ENCODE measurements at regions not wholly inside any gene's neighbourhood (a gene's known extent, or its start where the extent isn't known, plus 50 kb on each side); places are given as distances from the start of the nearest gene placed in this dataset.

- no peak overlapping the region for H3K27ac ChIP-seq (ENCODE audit: low read length)
- no peaks in the 10 kb centered on the region for H3K9me2 ChIP-seq (ENCODE audit: insufficient read depth, low read length)
- TF ChIP-seq RAD21 (conservative IDR thresholded peaks at IDR 0.05) (peak; percentile 89), EP300 (conservative IDR thresholded peaks at IDR 0.05; ENCODE audit: poor library complexity, severe bottlenecking) (no peak), TAF1 (IDR thresholded peaks at IDR 0.05; ENCODE audit: low read depth) (no peak), SMC3 (conservative IDR thresholded peaks at IDR 0.05; ENCODE audit: poor library complexity) (peak; percentile 95), MXI1 (conservative IDR thresholded peaks at IDR 0.05; ENCODE audit: poor library complexity, severe bottlenecking) (no peak), EZH2 (IDR thresholded peaks at IDR 0.05; ENCODE audit: borderline replicate concordance, insufficient read depth, low read length, poor library complexity, severe bottlenecking) (no peak), CTCF (IDR thresholded peaks at IDR 0.05; ENCODE audit: poor library complexity, severe bottlenecking) (peak; percentile 86), REST (IDR thresholded peaks at IDR 0.05; ENCODE audit: borderline replicate concordance) (no peak), POLR2AphosphoS5 (IDR thresholded peaks at IDR 0.05) (no peak)
- no peaks in the 10 kb centered on the region for H3K27me3 ChIP-seq (ENCODE audit: insufficient read depth, low read depth, low read length)
- no peaks in the 10 kb centered on the region for H3K9me3 ChIP-seq (ENCODE audit: low read length)
- H3K4me3 ChIP-seq (ENCODE audit: low read length), result no peak overlapping the region
- no peaks in the 10 kb centered on the region for H3K36me3 ChIP-seq (ENCODE audit: insufficient read depth, low read length)
- H3K79me2 ChIP-seq (replicated peaks; ENCODE audit: insufficient read depth, low read length), result no peaks in the 10 kb centered on the region
- no peak overlapping the region for H2AFZ ChIP-seq (ENCODE audit: low read depth, low read length)
- H3F3A ChIP-seq (ENCODE audit: insufficient read depth, low read length, poor library complexity, severe bottlenecking), result no peaks in the 10 kb centered on the region
- no peaks in the 10 kb centered on the region for H4K20me1 ChIP-seq (ENCODE audit: insufficient read depth)
- no peak overlapping the region for H3K4me2 ChIP-seq (ENCODE audit: low read length)
- no peak overlapping the region for H3K9ac ChIP-seq (ENCODE audit: low read length)
Observed at GRCh38 chr4:52376132-52376704, 282.9 kb downstream of the USP46 start.

GRCh38 chr4:52377563-52377962 is 281.5 kb downstream of the USP46 start:
- Histone ChIP-seq H3K27ac (ENCODE audit: low read length) (no peak overlapping the region), H3K27me3 (ENCODE audit: insufficient read depth, low read depth, low read length) (no peaks in the 10 kb centered on the region), H3K4me2 (ENCODE audit: low read length) (no peak overlapping the region), H2AFZ (ENCODE audit: low read depth, low read length) (no peak overlapping the region), H3K36me3 (ENCODE audit: insufficient read depth, low read length) (no peaks in the 10 kb centered on the region), H3K9me3 (ENCODE audit: low read length) (no peaks in the 10 kb centered on the region), H3K4me3 (ENCODE audit: low read length) (no peak overlapping the region), H4K20me1 (ENCODE audit: insufficient read depth) (no peaks in the 10 kb centered on the region), H3K9ac (ENCODE audit: low read length) (no peak overlapping the region), H3F3A (ENCODE audit: insufficient read depth, low read length, poor library complexity, severe bottlenecking) (no peaks in the 10 kb centered on the region), H3K79me2 (replicated peaks; ENCODE audit: insufficient read depth, low read length) (no peaks in the 10 kb centered on the region), H3K9me2 (ENCODE audit: insufficient read depth, low read length) (no peaks in the 10 kb centered on the region)
- TF ChIP-seq RAD21 (conservative IDR thresholded peaks at IDR 0.05), result no peak
- no peak for TF ChIP-seq TAF1 (IDR thresholded peaks at IDR 0.05; ENCODE audit: low read depth)
- TF ChIP-seq EP300 (conservative IDR thresholded peaks at IDR 0.05; ENCODE audit: poor library complexity, severe bottlenecking), result no peak

All from neural cell (in vitro differentiated cells).